GM18499 (cell line): ENCODE measurements at regions not wholly inside any gene's neighbourhood (a gene's known extent, or its start where the extent isn't known, plus 50 kb on each side); places are given as distances from the start of the nearest gene placed in this dataset.
A peak's percentile ranks its signal among the peaks of the same experiment; 100 is the strongest.

Source experiments
- ATAC-seq: cut with Tn5 transposase; IDR thresholded peaks from one replicate; pipeline ENCODE4 v1.9.1; 2021; ENCODE audit warnings: moderate number of reproducible peaks; ENCODE audit not compliant: insufficient read depth, unreplicated experiment

DNA sequence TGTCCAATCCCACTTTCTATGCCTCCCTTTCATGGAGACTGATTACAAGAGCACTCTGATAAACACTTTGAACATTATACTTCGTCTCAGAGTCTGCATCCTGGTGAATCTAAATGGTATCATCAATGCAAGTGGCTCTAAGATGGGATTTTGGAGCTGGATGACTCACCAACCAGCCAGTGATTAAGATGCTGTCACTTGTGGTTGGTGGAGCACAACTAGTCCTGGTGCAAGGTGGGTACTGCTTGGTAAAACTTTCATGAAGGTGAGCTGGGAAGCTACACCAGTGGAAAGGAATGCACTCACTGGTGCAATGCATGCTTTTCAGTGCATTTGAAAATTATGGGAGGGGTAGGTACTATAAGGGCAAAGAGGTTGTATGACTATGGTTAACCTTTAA lies 137.7 kb upstream of the TRIB2 start:
- no peak for ATAC-seq

GRCh38 chr2:12584338-12584737 lies 132.4 kb upstream of the TRIB2 start:
- ATAC-seq, result no peak

GRCh38 chr2:12585784-12586183 lies 131.0 kb upstream of the TRIB2 start:
- no peak for ATAC-seq

GRCh38 chr2:12587228-12587627 lies 129.5 kb upstream of the TRIB2 start:
- no peak for ATAC-seq

- ATAC-seq, result peak; percentile 71
Measured at GRCh38 chr2:12587729-12588522, 128.8 kb upstream of the TRIB2 start.

- no peak for ATAC-seq
Measured at GRCh38 chr2:12588986-12589385, 127.8 kb upstream of the TRIB2 start.

DNA sequence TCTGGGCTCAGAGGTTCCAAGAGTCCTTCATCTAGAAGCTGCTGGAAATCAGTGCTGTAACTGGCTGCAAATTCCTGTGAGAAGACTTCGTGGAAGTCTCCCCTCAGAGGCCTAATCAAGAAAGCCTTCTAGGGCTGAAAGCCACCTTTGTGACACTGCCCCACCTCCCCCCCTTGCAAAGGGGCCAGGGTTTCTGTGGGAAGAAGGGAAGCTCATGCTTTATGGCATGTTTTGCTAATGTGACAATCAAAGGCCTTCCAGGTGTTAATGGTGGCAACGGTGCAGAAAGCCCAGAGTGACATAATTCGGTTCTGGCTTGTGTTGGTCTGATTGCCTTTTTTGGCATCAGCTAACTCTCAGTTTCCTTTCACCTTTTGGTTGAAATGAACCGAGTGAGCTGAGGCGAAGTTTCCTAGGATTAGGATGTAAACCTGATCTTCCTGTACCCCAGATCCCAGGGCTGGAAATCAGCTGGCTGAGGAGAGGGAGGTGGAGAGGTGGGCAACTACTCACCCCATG lies 126.9 kb upstream of the TRIB2 start:
- no peak for ATAC-seq

GRCh38 chr2:12592296-12592695 lies 124.4 kb upstream of the TRIB2 start:
- no peak for ATAC-seq

DNA sequence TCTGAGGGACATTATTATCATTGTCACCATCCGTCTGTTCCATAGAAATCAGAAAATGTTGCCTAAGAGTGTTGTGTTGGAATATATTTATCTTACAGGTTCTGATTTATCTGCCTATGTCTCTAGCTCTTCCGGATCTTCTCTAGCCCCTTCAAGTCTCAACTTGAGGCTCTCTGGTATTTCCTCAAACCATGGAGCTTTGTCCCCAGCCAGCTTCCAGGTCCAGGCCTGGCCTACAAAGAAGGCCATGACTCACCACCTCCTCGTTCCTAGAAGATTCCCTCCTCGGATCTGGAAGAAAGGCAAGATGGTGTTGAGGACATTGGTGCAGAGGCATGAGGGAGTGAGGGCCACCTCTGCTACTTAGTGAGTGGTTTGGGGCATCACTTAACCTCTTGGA lies 122.1 kb upstream of the TRIB2 start:
- no peak for ATAC-seq

GRCh38 chr2:12596771-12597170 lies 120.0 kb upstream of the TRIB2 start:
- ATAC-seq, result no peak

DNA sequence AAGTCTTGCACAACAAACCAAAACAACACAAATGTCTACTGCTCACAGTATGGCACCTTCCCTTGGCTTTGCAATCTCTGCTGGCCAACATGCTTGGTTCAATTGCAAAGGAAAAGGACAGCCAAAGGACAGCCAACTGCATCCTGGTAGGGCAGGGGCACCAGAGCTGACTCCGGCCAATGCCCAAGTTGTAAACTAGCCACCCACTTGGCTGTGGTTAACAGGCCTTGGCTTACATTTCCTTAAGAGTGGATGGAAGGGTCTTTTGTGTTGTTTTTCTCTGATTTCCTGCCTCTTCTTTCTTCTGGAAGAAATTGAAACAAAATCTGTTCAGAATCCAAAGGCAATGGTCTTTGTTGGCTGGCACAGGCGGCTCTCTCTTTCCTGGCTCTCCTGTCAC lies 119.1 kb upstream of the TRIB2 start:
- ATAC-seq, result no peak

- ATAC-seq, result no peak
Measured at GRCh38 chr2:12602661-12603060, 114.1 kb upstream of the TRIB2 start.

GRCh38 chr2:12603781-12604295 lies 112.9 kb upstream of the TRIB2 start:
- no peak for ATAC-seq

GRCh38 chr2:12604341-12604740 lies 112.4 kb upstream of the TRIB2 start:
- no peak for ATAC-seq

GRCh38 chr2:12605366-12605765 lies 111.4 kb upstream of the TRIB2 start:
- ATAC-seq, result no peak

- no peak for ATAC-seq
Measured at GRCh38 chr2:12605936-12606335, 110.8 kb upstream of the TRIB2 start.

- ATAC-seq, result no peak
Measured at GRCh38 chr2:12606472-12607000, 110.2 kb upstream of the TRIB2 start.

DNA sequence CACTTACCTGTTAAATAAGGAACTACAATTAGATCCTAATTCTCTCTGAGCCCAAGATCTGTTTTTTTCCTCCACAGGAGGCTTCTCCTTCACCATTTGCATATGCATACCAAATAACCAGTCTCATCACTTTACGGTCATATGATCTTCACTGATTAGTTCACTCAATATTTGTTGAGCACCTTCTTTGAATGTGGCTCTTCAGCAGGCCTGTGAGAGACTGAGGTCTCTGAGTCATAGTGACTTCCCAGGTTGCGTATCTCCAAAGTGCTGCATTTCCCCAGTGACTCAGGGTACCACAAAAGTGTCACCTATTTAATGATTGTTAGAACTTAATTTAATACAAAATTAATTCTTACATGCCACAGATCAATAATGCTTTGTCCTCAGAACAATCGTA lies 108.8 kb upstream of the TRIB2 start:
- ATAC-seq, result no peak

DNA sequence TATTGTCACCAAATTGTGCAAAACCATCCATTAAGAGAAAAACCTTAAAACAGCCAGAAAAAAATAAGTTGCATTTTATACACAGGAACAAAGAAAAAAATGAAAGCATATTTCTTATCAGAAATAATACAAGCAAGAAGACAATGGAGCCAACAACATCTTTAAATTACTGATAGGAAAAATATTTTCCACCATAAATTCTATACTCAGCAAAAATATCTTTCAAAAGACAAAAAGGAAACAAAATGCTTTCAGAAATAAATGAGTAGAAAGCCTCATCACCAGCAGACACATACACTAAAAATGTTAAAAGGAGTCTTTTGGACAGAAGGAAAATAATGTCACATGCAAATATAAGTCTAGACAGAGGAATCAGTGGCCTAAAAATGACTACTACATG lies 106.4 kb upstream of the TRIB2 start:
- no peak for ATAC-seq

DNA sequence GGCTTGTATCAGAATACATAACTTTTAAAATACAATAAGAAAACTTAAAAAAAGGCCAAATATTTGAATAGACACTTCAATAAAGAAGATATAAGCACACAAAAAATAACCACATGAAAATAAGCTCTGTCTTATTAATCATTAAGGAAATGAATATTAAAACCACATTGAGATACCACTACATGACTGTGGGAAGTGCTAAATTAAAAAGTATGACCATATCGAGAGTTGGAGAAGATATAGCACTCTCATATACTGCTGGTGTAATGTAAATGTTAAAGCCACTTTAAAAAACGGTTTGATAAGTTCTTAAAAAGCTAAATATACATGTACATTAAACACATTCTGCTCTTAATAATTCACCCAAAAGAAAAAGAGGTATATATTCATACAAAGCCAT lies 104.6 kb upstream of the TRIB2 start:
- no peak for ATAC-seq

DNA sequence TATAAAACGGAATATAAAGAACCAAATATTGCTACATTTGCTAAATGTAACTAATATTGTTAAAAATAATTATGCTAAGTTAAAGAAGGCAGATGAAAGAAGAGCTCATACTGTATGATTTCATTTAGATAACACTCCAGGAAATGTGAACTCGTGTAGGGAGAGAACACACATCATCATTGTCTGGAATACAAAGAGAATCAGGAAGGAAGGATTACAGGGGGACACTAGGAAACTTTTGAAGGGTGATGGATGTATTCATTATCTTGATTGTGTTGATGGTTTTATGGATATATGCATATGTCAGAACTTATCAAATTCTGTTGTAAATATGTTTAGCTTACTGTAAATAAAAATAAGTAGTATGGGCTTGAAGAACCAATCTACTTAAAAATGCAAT lies 104.1 kb upstream of the TRIB2 start:
- ATAC-seq, result no peak
